ENCODE measurements at regions not wholly inside any gene's neighbourhood (a gene's known extent, or its start where the extent isn't known, plus 50 kb on each side); places are given as distances from the start of the nearest gene placed in this dataset.

DNA sequence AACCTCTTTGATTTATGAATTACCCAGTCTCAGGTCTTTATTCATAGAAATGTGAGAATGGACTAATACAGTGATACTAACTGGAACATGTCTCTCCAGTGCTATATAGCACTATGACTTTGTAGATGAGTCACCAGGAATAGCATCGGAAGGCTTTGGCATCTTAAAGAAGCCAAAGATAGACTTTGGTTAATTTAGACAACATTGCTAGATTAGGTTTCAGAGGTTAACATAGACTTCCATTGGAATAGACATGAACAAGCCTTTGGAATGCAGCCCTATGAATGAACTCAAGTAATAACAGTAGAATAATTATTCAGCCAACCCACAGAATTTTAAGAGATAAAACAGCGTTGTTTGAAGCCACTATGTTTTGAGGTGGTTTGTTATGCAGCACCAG is 169.2 kb downstream of the HGF start:
- in situ Hi-C loops (cut with HindIII; ENCODE audit: low sequenced_read_pairs): no loop called here
- no peak overlapping the region for H3K4me3 ChIP-seq (ENCODE audit: low read depth, low read length)
- DNase-seq (ENCODE audit: low read depth, low spot score): peak; percentile 75
- TF ChIP-seq, protein P1, sequence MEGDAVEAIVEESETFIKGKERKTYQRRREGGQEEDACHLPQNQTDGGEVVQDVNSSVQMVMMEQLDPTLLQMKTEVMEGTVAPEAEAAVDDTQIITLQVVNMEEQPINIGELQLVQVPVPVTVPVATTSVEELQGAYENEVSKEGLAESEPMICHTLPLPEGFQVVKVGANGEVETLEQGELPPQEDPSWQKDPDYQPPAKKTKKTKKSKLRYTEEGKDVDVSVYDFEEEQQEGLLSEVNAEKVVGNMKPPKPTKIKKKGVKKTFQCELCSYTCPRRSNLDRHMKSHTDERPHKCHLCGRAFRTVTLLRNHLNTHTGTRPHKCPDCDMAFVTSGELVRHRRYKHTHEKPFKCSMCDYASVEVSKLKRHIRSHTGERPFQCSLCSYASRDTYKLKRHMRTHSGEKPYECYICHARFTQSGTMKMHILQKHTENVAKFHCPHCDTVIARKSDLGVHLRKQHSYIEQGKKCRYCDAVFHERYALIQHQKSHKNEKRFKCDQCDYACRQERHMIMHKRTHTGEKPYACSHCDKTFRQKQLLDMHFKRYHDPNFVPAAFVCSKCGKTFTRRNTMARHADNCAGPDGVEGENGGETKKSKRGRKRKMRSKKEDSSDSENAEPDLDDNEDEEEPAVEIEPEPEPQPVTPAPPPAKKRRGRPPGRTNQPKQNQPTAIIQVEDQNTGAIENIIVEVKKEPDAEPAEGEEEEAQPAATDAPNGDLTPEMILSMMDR (IDR thresholded peaks at IDR 0.05; ENCODE audit: low read depth, low read length): no peak

DNA sequence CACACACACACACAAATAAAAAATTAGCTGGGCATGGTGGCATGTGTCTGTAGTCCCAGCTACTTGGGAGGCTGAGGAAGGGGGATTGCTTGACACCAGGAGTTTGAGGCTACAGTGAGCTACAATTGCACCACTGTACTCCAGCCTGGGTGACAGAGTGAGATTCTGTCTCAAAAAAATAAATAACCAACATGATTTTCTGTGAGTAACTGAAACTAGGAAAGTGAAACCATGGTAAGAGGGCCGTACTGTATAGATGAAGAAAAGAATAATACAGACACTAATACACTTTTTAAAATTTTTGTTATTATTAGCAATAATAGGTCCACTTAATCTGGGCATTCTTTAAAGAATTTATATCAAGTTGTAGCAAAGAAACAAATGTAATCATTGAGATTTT is 170.9 kb downstream of the HGF start:
- no peak overlapping the region for H3K4me3 ChIP-seq (ENCODE audit: low read depth, low read length)
- in situ Hi-C loops (cut with HindIII; ENCODE audit: low sequenced_read_pairs): no loop called here
- TF ChIP-seq, protein P1 (IDR thresholded peaks at IDR 0.05; ENCODE audit: low read depth, low read length): no peak
- DNase-seq (ENCODE audit: low read depth, low spot score): no peak

DNA sequence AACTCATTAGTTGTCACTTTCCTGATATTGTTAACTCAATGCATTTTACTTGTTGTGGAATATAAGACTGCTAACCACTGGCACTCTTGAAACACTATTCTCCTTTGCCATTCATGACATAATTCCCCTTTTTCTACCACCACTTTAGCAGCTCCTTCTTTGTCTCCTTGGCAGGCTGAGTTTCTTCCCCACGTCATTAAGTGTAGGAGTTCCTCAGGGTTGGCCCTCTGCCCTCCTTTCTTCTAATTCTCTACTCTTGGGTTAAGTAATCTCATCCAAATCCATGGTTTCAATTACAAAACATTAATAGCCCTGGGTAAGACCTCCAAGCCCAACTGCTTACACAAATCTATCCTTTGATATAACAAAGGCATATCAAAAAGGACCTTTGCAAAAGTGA is 175.1 kb downstream of the HGF start:
- TF ChIP-seq, protein P1 (IDR thresholded peaks at IDR 0.05; ENCODE audit: low read depth, low read length): no peak
- peak; percentile 43 for DNase-seq (ENCODE audit: low read depth, low spot score)
- in situ Hi-C loops (cut with HindIII; ENCODE audit: low sequenced_read_pairs): no loop called here
- H3K4me3 ChIP-seq (ENCODE audit: low read depth, low read length): no peak overlapping the region

DNA sequence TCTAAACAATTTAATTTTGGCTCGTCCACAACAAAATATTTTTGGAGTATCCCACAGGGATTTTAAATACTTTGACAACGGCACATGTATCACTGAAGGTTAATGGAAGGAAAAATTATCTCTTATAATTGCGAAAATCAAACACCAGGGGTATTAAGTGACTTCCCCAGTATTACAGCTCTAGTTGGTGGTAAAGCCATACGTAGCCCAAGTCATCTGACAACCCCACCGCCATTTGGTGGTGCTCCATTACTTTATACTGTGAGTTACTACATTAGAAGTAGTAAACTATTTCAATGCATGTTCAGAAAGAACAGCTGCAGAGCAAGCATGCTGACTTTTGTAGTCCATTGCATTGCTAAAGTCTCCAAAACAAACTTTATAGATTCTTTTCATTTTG is 179.7 kb downstream of the HGF start:
- TF ChIP-seq, protein P1 (IDR thresholded peaks at IDR 0.05; ENCODE audit: low read depth, low read length): no peak
- in situ Hi-C loops (cut with HindIII; ENCODE audit: low sequenced_read_pairs): no loop called here
- no peak for DNase-seq (ENCODE audit: low read depth, low spot score)

DNA sequence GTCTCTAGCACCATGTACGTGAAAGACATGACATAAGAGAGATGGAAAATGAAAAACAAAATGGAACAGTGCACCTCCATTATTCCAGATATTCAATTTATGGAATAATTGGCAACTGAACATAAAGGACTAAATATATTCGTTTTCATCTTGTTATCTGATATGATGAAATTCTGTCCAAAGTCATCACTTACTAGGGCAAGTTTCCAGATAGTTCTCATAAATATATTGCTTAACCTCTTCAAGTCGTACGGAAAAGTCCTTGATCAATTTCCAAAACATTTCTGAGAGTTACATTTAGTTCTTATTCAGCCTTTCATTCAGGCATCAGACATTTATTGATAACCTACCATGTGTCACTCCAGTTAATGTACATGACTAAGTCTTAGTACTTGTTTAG is 185.2 kb downstream of the HGF start:
- in situ Hi-C loops (cut with HindIII; ENCODE audit: low sequenced_read_pairs): no loop called here
- no peak overlapping the region for H3K4me3 ChIP-seq (ENCODE audit: low read depth, low read length)
- DNase-seq (ENCODE audit: low read depth, low spot score): no peak
- TF ChIP-seq, protein P1 (IDR thresholded peaks at IDR 0.05; ENCODE audit: low read depth, low read length): no peak

More for the DNA sequence above, 179.7 kb downstream of the HGF start:
- no peak overlapping the region for H3K4me3 ChIP-seq (ENCODE audit: low read depth, low read length)

DNA sequence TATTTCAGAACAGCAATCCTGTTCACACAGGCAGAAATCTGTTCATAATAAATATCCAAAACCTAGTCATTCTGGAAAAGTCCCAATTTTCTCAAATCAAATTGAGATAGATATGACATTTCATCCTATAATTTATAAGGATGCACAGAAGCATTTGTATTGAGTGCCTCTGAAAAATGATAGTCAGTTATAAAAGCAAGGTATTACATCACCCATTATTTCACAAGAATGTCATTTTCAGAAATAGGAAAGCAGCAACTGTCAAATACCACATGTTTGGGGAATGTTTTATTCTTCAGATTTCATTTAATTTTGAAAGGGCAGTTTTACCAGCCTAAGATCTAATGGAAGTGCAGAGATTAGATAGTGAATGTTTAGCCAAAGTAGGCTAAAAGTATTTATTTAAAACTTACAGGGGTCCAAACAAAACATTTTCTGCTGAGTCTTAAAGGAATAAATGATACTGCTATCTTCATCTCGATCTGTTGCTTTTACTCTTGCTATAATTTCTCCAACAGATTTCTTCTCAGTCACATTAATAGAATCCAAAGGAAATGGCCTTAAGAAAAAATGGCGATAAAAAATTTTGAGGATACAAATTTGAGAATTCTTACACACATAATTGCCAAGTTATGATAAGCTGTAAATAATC is 185.8 kb downstream of the HGF start:
- no peak for DNase-seq (ENCODE audit: low read depth, low spot score)
- in situ Hi-C loops (cut with HindIII; ENCODE audit: low sequenced_read_pairs): no loop called here
- TF ChIP-seq, protein P1 (IDR thresholded peaks at IDR 0.05; ENCODE audit: low read depth, low read length): no peak
- H3K4me3 ChIP-seq (ENCODE audit: low read depth, low read length): no peak overlapping the region

Measured in astrocyte of the spinal cord (primary cell).